SK-N-MC (cell line): ENCODE measurements at regions not wholly inside any gene's neighbourhood (a gene's known extent, or its start where the extent isn't known, plus 50 kb on each side); places are given as distances from the start of the nearest gene placed in this dataset.
A peak's percentile ranks its signal among the peaks of the same experiment; 100 is the strongest.
"Not testable (repeated sequence)": the region's sequence is repeated elsewhere in the genome, so short reads cannot be mapped to it uniquely, and the experiment has no call there.

Experiments used
- DNase-seq: peaks from one replicate; pipeline ENCODE4 v3.0.0-alpha.2; 2011; ENCODE audit warnings: low read depth, low spot score
- H3K27ac ChIP-seq: fragments of 200-600 bp; sonication (generic); 2 replicates; pipeline ENCODE4 v1.5.1; 2016; ENCODE audit warnings: mixed run types
- H3K36me3 ChIP-seq: fragments of 200-600 bp; sonication (generic); 2 replicates; pipeline ENCODE4 v1.6.1; 2017; ENCODE audit warnings: antibody characterized with exemption, low read length, mixed read lengths; ENCODE audit not compliant: insufficient read depth
- H3K4me3 ChIP-seq: fragments of 200-600 bp; sonication (generic); 2 replicates; pipeline ENCODE4 v1.5.1; 2016
- H3K9ac ChIP-seq: fragments of 200-600 bp; sonication (generic); 2 replicates; pipeline ENCODE4 v1.8.0; 2017; ENCODE audit warnings: mixed run types, mixed read lengths; ENCODE audit not compliant: insufficient read length
- H3K9me3 ChIP-seq: fragments of 200-600 bp; sonication (generic); 2 replicates; pipeline ENCODE4 v1.6.1; 2017; ENCODE audit warnings: low read depth, mild to moderate bottlenecking, antibody characterized with exemption, low read length, moderate library complexity, mixed read lengths
- EZH2 ChIP-seq: fragments of 200-600 bp; sonication (generic); IDR thresholded peaks from one replicate; pipeline ENCODE4 v1.6.1; 2017; ENCODE audit warnings: antibody characterized with exemption
- FOXP2 ChIP-seq: optimal IDR thresholded peaks from 2 replicates; pipeline ENCODE3; 2011; ENCODE audit warnings: mild to moderate bottlenecking, moderate library complexity; ENCODE audit not compliant: insufficient read depth; ENCODE audit errors: extremely low read length, control extremely low read depth
- POLR2AphosphoS5 ChIP-seq: IDR thresholded peaks from 2 replicates; pipeline ENCODE4 v1.6.1; 2012; ENCODE audit warnings: mild to moderate bottlenecking, low read depth, low read length, borderline replicate concordance

- TF ChIP-seq EZH2 (no peak), FOXP2 (no peak), POLR2AphosphoS5 (no peak)
- Histone ChIP-seq H3K9me3 (no peaks in the 10 kb centered on the region), H3K27ac (no peak overlapping the region), H3K36me3 (no peaks in the 10 kb centered on the region), H3K9ac (no peak overlapping the region), H3K4me3 (no peak overlapping the region)
- no peak for DNase-seq
These were observed 69.9 kb upstream of the ALKAL2 start for GRCh38 chr2:357811-358210.

- not testable (repeated sequence) for H3K4me3 ChIP-seq, DNase-seq, H3K9ac ChIP-seq, H3K9me3 ChIP-seq, H3K36me3 ChIP-seq, H3K27ac ChIP-seq
These were observed 68.4 kb upstream of the ALKAL2 start for GRCh38 chr2:356304-356703.

- H3K9ac ChIP-seq = no peak overlapping the region
- no peak overlapping the region for H3K4me3 ChIP-seq
- DNase-seq = no peak
- H3K27ac ChIP-seq = no peak overlapping the region
- TF ChIP-seq POLR2AphosphoS5 = no peak
- no peak for TF ChIP-seq FOXP2
- no peak for TF ChIP-seq EZH2
- H3K9me3 ChIP-seq = no peaks in the 10 kb centered on the region
- H3K36me3 ChIP-seq = no peaks in the 10 kb centered on the region
These were observed 67.9 kb upstream of the ALKAL2 start for GRCh38 chr2:355773-356172.

GRCh38 chr2:352696-353095 lies 64.8 kb upstream of the ALKAL2 start:
- H3K36me3 ChIP-seq = no peaks in the 10 kb centered on the region
- DNase-seq = no peak
- no peak overlapping the region for H3K27ac ChIP-seq
- TF ChIP-seq POLR2AphosphoS5 (no peak), FOXP2 (no peak), EZH2 (no peak)
- H3K9ac ChIP-seq = no peak overlapping the region
- no peaks in the 10 kb centered on the region for H3K9me3 ChIP-seq
- H3K4me3 ChIP-seq = no peak overlapping the region

GRCh38 chr2:349390-349789 lies 61.5 kb upstream of the ALKAL2 start:
- Histone ChIP-seq H3K27ac (no peak overlapping the region), H3K36me3 (no peaks in the 10 kb centered on the region), H3K9me3 (no peaks in the 10 kb centered on the region), H3K9ac (no peak overlapping the region), H3K4me3 (no peak overlapping the region)
- no peak for DNase-seq
- no peak for TF ChIP-seq POLR2AphosphoS5
- TF ChIP-seq FOXP2 = no peak
- no peak for TF ChIP-seq EZH2

GRCh38 chr2:348361-348916 lies 60.5 kb upstream of the ALKAL2 start:
- H3K9ac ChIP-seq = no peak overlapping the region
- H3K36me3 ChIP-seq = no peaks in the 10 kb centered on the region
- H3K27ac ChIP-seq = no peak overlapping the region
- DNase-seq = no peak
- no peak overlapping the region for H3K4me3 ChIP-seq
- no peak for TF ChIP-seq EZH2
- TF ChIP-seq FOXP2 = no peak
- TF ChIP-seq POLR2AphosphoS5 = no peak
- H3K9me3 ChIP-seq = no peaks in the 10 kb centered on the region

GRCh38 chr2:344811-345210 lies 56.9 kb upstream of the ALKAL2 start:
- TF ChIP-seq FOXP2 (no peak), EZH2 (no peak), POLR2AphosphoS5 (no peak)
- Histone ChIP-seq H3K27ac (no peak overlapping the region), H3K9ac (no peak overlapping the region), H3K4me3 (no peak overlapping the region), H3K36me3 (no peaks in the 10 kb centered on the region), H3K9me3 (no peaks in the 10 kb centered on the region)
- no peak for DNase-seq

- no peak overlapping the region for H3K27ac ChIP-seq
- H3K9me3 ChIP-seq = no peaks in the 10 kb centered on the region
- H3K9ac ChIP-seq = no peak overlapping the region
- H3K4me3 ChIP-seq = no peak overlapping the region
- no peaks in the 10 kb centered on the region for H3K36me3 ChIP-seq
- DNase-seq = no peak
- TF ChIP-seq FOXP2 = no peak
- TF ChIP-seq POLR2AphosphoS5 = no peak
- no peak for TF ChIP-seq EZH2
These were observed 55.5 kb upstream of the ALKAL2 start for GRCh38 chr2:343355-343754.

GRCh38 chr2:341912-342311 lies 54.0 kb upstream of the ALKAL2 start:
- H3K4me3 ChIP-seq = peak overlapping the region; percentile 64
- no peak for DNase-seq
- H3K27ac ChIP-seq = peak overlapping the region; percentile 16; the same call in 1 of the 2 replicates
- no peak for TF ChIP-seq EZH2
- no peak for TF ChIP-seq FOXP2
- no peak for TF ChIP-seq POLR2AphosphoS5
- no peaks in the 10 kb centered on the region for H3K36me3 ChIP-seq
- no peaks in the 10 kb centered on the region for H3K9me3 ChIP-seq
- no peak overlapping the region for H3K9ac ChIP-seq
